ENCODE measurements at regions not wholly inside any gene's neighbourhood (a gene's known extent, or its start where the extent isn't known, plus 50 kb on each side); places are given as distances from the start of the nearest gene placed in this dataset.

DNA sequence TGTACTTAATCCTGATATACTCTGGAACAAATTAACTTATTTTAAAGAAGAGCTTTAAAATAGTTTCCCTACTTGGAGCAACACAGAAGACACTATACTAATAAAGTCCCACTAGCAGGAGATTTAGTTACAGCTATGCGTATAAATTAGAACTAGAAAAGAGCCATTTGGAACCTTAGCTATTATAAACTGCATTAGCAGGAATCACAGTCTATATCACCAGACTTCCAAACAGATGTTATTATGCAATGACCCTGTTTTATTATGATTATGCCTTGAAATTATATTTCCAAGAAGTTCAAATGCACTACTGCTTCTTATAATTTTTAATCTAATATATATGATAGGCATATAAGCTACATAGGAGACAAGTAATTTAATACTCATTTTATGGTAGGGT, 95.5 kb upstream of the WDR44 start:
- Mint-ChIP-seq H3K27me3 (ENCODE audit: low read depth, poor library complexity) (no peaks in the 10 kb centered on the region), H3K4me1 (no peaks in the 10 kb centered on the region), H3K27ac (no peak overlapping the region), H3K9me3 (peaks cover 22% of the 10 kb centered on the region), H3K36me3 (ENCODE audit: low read depth) (no peaks in the 10 kb centered on the region), H3K4me3 (no peak overlapping the region)
- no peak for DNase-seq
- TF ChIP-seq CTCF (IDR thresholded peaks at IDR 0.05): no peak

DNA sequence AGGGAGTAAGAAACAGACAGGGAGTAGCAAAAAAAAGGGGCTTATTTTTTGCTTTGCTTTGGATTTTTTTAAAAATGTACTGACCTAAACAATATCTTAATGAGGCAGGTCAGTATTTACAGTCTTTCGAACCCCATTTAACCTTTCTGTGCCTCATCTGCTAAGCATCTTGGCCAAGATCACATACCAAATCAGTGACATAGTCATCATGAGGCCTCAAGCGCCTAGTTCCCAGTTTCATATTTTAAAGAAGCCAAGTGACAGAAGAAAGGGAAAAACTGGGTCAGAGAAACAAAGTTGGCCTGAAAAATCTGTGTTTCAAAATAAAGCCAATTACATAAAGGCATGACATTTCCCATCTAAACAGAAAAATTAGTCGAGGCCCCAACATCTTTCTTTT, 94.6 kb upstream of the WDR44 start:
- Mint-ChIP-seq H3K4me3 (no peak overlapping the region), H3K36me3 (ENCODE audit: low read depth) (no peaks in the 10 kb centered on the region), H3K27me3 (ENCODE audit: low read depth, poor library complexity) (no peaks in the 10 kb centered on the region), H3K9me3 (peaks cover 14% of the 10 kb centered on the region), H3K27ac (no peak overlapping the region), H3K4me1 (no peaks in the 10 kb centered on the region)
- TF ChIP-seq CTCF (IDR thresholded peaks at IDR 0.05): no peak
- no peak for DNase-seq

DNA sequence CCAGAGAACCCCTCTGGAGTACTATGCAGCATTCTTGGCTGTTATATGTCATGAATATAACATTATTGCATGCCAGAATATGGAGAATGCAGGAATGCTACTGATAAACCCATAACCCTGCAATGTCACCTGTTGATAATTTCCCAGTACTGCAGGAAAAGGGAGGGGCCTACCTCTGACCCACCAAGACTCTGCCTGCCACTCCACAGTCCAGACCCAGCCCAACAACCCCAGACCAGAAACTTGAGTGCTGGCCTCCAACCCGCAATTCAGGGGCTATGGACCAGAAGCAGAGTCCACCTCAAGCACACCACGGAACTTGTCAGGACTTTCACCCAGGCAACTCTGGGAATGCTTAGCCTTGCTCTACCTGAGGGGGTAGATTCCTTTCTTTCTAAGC, 92.9 kb upstream of the WDR44 start:
- no peak for DNase-seq
- Mint-ChIP-seq H3K36me3 (ENCODE audit: low read depth) (no peaks in the 10 kb centered on the region), H3K4me3 (no peak overlapping the region), H3K27me3 (ENCODE audit: low read depth, poor library complexity) (no peaks in the 10 kb centered on the region), H3K9me3 (peaks cover 9% of the 10 kb centered on the region), H3K27ac (no peak overlapping the region), H3K4me1 (no peaks in the 10 kb centered on the region)
- no peak for TF ChIP-seq CTCF (IDR thresholded peaks at IDR 0.05)

DNA sequence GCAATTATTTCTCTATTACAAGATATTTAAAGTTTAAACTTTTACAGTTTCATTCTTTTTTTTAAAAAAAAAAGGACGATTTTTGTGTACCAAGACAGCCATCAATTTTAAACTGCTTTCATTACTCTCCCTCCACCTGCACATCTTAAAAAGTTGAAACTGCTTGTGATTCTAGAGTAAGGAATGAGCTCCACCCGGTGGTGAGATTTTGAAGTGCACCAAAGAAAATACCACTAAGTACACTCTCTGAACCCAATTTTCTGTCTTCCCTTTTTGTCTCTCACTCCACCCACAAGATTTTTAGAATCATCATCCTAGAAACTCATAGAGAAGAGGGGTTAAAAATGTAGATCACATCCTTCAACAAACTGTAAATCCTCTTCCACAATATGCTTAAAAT, 91.3 kb upstream of the WDR44 start:
- TF ChIP-seq CTCF (IDR thresholded peaks at IDR 0.05): peak; percentile 72
- Mint-ChIP-seq H3K4me1 (no peaks in the 10 kb centered on the region), H3K27me3 (ENCODE audit: low read depth, poor library complexity) (no peaks in the 10 kb centered on the region), H3K27ac (no peak overlapping the region), H3K36me3 (ENCODE audit: low read depth) (no peaks in the 10 kb centered on the region), H3K4me3 (no peak overlapping the region), H3K9me3 (peaks cover 3% of the 10 kb centered on the region)
- DNase-seq: peak; percentile 71

GRCh38 chrX:118255921-118256320, 90.0 kb upstream of the WDR44 start:
- H3K9me3 Mint-ChIP-seq: peaks cover 3% of the 10 kb centered on the region
- no peaks in the 10 kb centered on the region for H3K27me3 Mint-ChIP-seq (ENCODE audit: low read depth, poor library complexity)
- no peak for DNase-seq
- no peaks in the 10 kb centered on the region for H3K36me3 Mint-ChIP-seq (ENCODE audit: low read depth)
- TF ChIP-seq CTCF (IDR thresholded peaks at IDR 0.05): no peak
- H3K4me3 Mint-ChIP-seq: no peak overlapping the region
- no peak overlapping the region for H3K27ac Mint-ChIP-seq
- H3K4me1 Mint-ChIP-seq: no peaks in the 10 kb centered on the region

DNA sequence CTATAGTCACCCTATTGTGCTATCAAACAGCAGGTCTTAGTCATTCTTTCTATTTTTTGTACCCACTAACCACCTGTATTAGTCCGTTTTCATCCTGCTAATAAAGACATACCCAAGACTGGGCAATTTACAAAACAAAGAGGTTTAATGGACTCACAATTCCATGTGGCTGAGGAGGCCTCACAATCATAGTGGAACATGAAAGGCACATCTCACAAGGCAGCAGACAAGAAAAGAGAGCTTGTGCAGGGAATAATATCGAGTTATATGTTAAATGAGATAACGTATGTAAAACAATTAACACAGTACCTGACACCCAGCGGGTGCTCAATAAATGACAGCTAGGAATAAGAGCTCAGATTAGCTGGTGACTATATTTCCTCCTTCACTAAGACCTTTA, 88.1 kb upstream of the WDR44 start:
- Mint-ChIP-seq H3K27ac (no peak overlapping the region), H3K27me3 (ENCODE audit: low read depth, poor library complexity) (no peaks in the 10 kb centered on the region), H3K36me3 (ENCODE audit: low read depth) (no peaks in the 10 kb centered on the region), H3K4me3 (no peak overlapping the region), H3K4me1 (no peaks in the 10 kb centered on the region), H3K9me3 (peaks cover under 1% of the 10 kb centered on the region)
- no peak for TF ChIP-seq CTCF (IDR thresholded peaks at IDR 0.05)
- DNase-seq: no peak

Data from nephron progenitor cell (in vitro differentiated cells).